GM23338 (cell line): ENCODE measurements at regions not wholly inside any gene's neighbourhood (a gene's known extent, or its start where the extent isn't known, plus 50 kb on each side); places are given as distances from the start of the nearest gene placed in this dataset.

ENCODE experiments used
- ATAC-seq: fragments of 200-7000 bp; cut with Tn5 transposase; 3 replicates; pipeline ENCODE4 v1.9.1; 2020
- DNase-seq: peaks from one replicate; pipeline ENCODE4 v3.0.0-alpha.2; 2015; ENCODE audit warnings: low spot score
- H2AFZ ChIP-seq: fragments of 200-600 bp; sonication (generic); 2 replicates; pipeline ENCODE4 v1.8.0; 2016; ENCODE audit warnings: antibody characterized with exemption, mild to moderate bottlenecking, moderate library complexity
- H3F3A ChIP-seq: fragments of 200-600 bp; sonication (generic); replicated peaks from 2 replicates; pipeline ENCODE4 v1.8.0; 2017; ENCODE audit warnings: antibody characterized with exemption, mixed run types, low read depth
- H3K27ac ChIP-seq: fragments of 200-600 bp; sonication (generic); 2 replicates; pipeline ENCODE4 v1.6.1; 2016; ENCODE audit warnings: low read depth
- H3K27me3 ChIP-seq: fragments of 200-600 bp; sonication (generic); 2 replicates; pipeline ENCODE4 v1.8.0; 2016; ENCODE audit warnings: mild to moderate bottlenecking, mixed run types, moderate library complexity; ENCODE audit not compliant: insufficient read depth
- H3K36me3 ChIP-seq: fragments of 200-600 bp; sonication (generic); 2 replicates; pipeline ENCODE4 v1.8.0; 2016; ENCODE audit warnings: mild to moderate bottlenecking; ENCODE audit not compliant: insufficient read depth
- H3K4me1 ChIP-seq: fragments of 200-600 bp; sonication (generic); 2 replicates; pipeline ENCODE4 v1.8.0; 2016; ENCODE audit warnings: mild to moderate bottlenecking, moderate library complexity; ENCODE audit not compliant: insufficient read depth
- H3K4me2 ChIP-seq: fragments of 200-600 bp; sonication (generic); 2 replicates; pipeline ENCODE4 v1.7.1; 2017; ENCODE audit warnings: mixed run types
- H3K4me3 ChIP-seq: fragments of 200-600 bp; sonication (generic); 2 replicates; pipeline ENCODE4 v1.6.1; 2016; ENCODE audit warnings: mixed run types
- H3K79me2 ChIP-seq: fragments of 200-600 bp; sonication (generic); replicated peaks from 2 replicates; pipeline ENCODE4 v1.8.0; 2017; ENCODE audit warnings: mild to moderate bottlenecking; ENCODE audit not compliant: insufficient read depth
- H3K9me2 ChIP-seq: fragments of 200-600 bp; sonication (generic); 2 replicates; pipeline ENCODE4 v1.8.0; 2017; ENCODE audit not compliant: insufficient read depth
- H4K20me1 ChIP-seq: fragments of 200-600 bp; sonication (generic); replicated peaks from 2 replicates; pipeline ENCODE4 v1.8.0; 2017; ENCODE audit warnings: mild to moderate bottlenecking; ENCODE audit not compliant: insufficient read depth
- H3K27ac Mint-ChIP-seq: 2 replicates; pipeline ENCODE4 v1.8.0; 2020; ENCODE audit warnings: inconsistent platforms, mild to moderate bottlenecking, moderate library complexity, mixed read lengths
- H3K27me3 Mint-ChIP-seq: 3 replicates; pipeline ENCODE4 v1.8.0; 2022; ENCODE audit warnings: low read depth, mild to moderate bottlenecking, moderate library complexity, mixed read lengths, inconsistent platforms; ENCODE audit not compliant: insufficient read depth, poor library complexity
- H3K36me3 Mint-ChIP-seq: 3 replicates; pipeline ENCODE4 v1.8.0; 2021; ENCODE audit warnings: low read depth, mild to moderate bottlenecking, inconsistent platforms, moderate library complexity, mixed read lengths
- H3K4me1 Mint-ChIP-seq: 3 replicates; pipeline ENCODE4 v1.8.0; 2020; ENCODE audit warnings: mild to moderate bottlenecking, inconsistent platforms, mixed read lengths
- H3K4me3 Mint-ChIP-seq: 3 replicates; pipeline ENCODE4 v1.8.0; 2021; ENCODE audit warnings: moderate library complexity, mild to moderate bottlenecking, inconsistent platforms, mixed read lengths
- H3K9me3 Mint-ChIP-seq: 3 replicates; pipeline ENCODE4 v1.8.0; 2020; ENCODE audit warnings: moderate library complexity, mild to moderate bottlenecking, inconsistent platforms, mixed read lengths
- EZH2 ChIP-seq: fragments of 200-600 bp; sonication (generic); IDR thresholded peaks from one replicate; pipeline ENCODE4 v1.8.0; 2017; ENCODE audit warnings: antibody characterized with exemption, mild to moderate bottlenecking, low read depth; ENCODE audit not compliant: unreplicated experiment
- EZH2phosphoT487 ChIP-seq: fragments of 200-600 bp; sonication (generic); IDR thresholded peaks from one replicate; pipeline ENCODE4 v1.8.1; 2018; ENCODE audit warnings: antibody characterized with exemption; ENCODE audit not compliant: unreplicated experiment
- NANOG ChIP-seq: IDR thresholded peaks from 2 replicates; pipeline ENCODE4 v1.6.1; 2016; ENCODE audit warnings: antibody characterized with exemption, borderline replicate concordance
- POLR2AphosphoS5 ChIP-seq: IDR thresholded peaks from 2 replicates; pipeline ENCODE4 v1.6.1; 2016; ENCODE audit warnings: antibody characterized with exemption, low read depth
- ZNF114 ChIP-seq: fragments of 250-450 bp; sonication (Bioruptor Pico); IDR thresholded peaks from 2 replicates; pipeline ENCODE4 v1.5.0; 2020; ENCODE audit warnings: mild to moderate bottlenecking, moderate library complexity
- ZNF331 ChIP-seq: fragments of 250-450 bp; sonication (Bioruptor Pico); IDR thresholded peaks from 2 replicates; pipeline ENCODE4 v1.5.0; 2020; ENCODE audit warnings: low read depth, mild to moderate bottlenecking, moderate library complexity
- TF ChIP-seq, protein P1 (sequence below): IDR thresholded peaks from one replicate; pipeline ENCODE4 v1.6.1; 2018; ENCODE audit warnings: antibody characterized with exemption; ENCODE audit not compliant: unreplicated experiment

- TF ChIP-seq EZH2phosphoT487 (no peak), NANOG (no peak), ZNF331 (CRISPR knock-in tag) (no peak), ZNF114 (CRISPR knock-in tag) (no peak), EZH2 (no peak)
- TF ChIP-seq, protein P1, sequence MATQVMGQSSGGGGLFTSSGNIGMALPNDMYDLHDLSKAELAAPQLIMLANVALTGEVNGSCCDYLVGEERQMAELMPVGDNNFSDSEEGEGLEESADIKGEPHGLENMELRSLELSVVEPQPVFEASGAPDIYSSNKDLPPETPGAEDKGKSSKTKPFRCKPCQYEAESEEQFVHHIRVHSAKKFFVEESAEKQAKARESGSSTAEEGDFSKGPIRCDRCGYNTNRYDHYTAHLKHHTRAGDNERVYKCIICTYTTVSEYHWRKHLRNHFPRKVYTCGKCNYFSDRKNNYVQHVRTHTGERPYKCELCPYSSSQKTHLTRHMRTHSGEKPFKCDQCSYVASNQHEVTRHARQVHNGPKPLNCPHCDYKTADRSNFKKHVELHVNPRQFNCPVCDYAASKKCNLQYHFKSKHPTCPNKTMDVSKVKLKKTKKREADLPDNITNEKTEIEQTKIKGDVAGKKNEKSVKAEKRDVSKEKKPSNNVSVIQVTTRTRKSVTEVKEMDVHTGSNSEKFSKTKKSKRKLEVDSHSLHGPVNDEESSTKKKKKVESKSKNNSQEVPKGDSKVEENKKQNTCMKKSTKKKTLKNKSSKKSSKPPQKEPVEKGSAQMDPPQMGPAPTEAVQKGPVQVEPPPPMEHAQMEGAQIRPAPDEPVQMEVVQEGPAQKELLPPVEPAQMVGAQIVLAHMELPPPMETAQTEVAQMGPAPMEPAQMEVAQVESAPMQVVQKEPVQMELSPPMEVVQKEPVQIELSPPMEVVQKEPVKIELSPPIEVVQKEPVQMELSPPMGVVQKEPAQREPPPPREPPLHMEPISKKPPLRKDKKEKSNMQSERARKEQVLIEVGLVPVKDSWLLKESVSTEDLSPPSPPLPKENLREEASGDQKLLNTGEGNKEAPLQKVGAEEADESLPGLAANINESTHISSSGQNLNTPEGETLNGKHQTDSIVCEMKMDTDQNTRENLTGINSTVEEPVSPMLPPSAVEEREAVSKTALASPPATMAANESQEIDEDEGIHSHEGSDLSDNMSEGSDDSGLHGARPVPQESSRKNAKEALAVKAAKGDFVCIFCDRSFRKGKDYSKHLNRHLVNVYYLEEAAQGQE = no peak
These were observed 73.6 kb upstream of the ARL4C start (continued) for GRCh38 chr2:234570476-234570875.

- Histone ChIP-seq H3K4me3 (no peak overlapping the region), H4K20me1 (no peaks in the 10 kb centered on the region), H3K4me1 (no peaks in the 10 kb centered on the region; the same call in 1 of the 2 replicates), H2AFZ (no peak overlapping the region), H3K27ac (no peak overlapping the region), H3K79me2 (no peaks in the 10 kb centered on the region), H3K36me3 (no peaks in the 10 kb centered on the region), H3K4me2 (no peak overlapping the region), H3K9me2 (0 out of 2 replicates have a peak, but pooled peaks cover 13% of the 10 kb centered on the region), H3F3A (no peaks in the 10 kb centered on the region), H3K27me3 (no peaks in the 10 kb centered on the region)
- no peak for DNase-seq
- peaks cover 2% of the 10 kb centered on the region; the same call in 1 of the 3 replicates for H3K4me1 Mint-ChIP-seq
- peaks cover 5% of the 10 kb centered on the region for H3K27me3 Mint-ChIP-seq
- no peak for ATAC-seq
- H3K9me3 Mint-ChIP-seq = peaks cover 3% of the 10 kb centered on the region; the same call in 1 of the 3 replicates
- peaks cover 4% of the 10 kb centered on the region; the same call in 2 of the 3 replicates for H3K36me3 Mint-ChIP-seq
- TF ChIP-seq ZNF114 (CRISPR knock-in tag) (no peak), POLR2AphosphoS5 (no peak), ZNF331 (CRISPR knock-in tag) (no peak)
- TF ChIP-seq, protein P1 = no peak
- no peak overlapping the region for H3K27ac Mint-ChIP-seq
- no peak overlapping the region for H3K4me3 Mint-ChIP-seq
These were observed 73.0 kb upstream of the ARL4C start for GRCh38 chr2:234569776-234570430.
